ENCODE measurements at regions not wholly inside any gene's neighbourhood (a gene's known extent, or its start where the extent isn't known, plus 50 kb on each side); places are given as distances from the start of the nearest gene placed in this dataset.
"Not testable (repeated sequence)": the region's sequence is repeated elsewhere in the genome, so short reads cannot be mapped to it uniquely, and the experiment has no call there.

GRCh38 chr14:40684328-40684727 is 922.3 kb upstream of the LRFN5 start:
- no peak for DNase-seq (ENCODE audit: low spot score in 2 of 2)
- intact Hi-C loops (cut with DNase I; ENCODE audit: low total_unique reads), result no loop called here
- 85 to 88% methylated on average over 1 of the region's 1 CpG for WGBS, 2 donors
- TF ChIP-seq POLR2A (IDR thresholded peaks at IDR 0.05) (no peak), CTCF (IDR thresholded peaks at IDR 0.05) (no peak)
- H3K4me3 ChIP-seq (ENCODE audit: low read depth, poor library complexity, severe bottlenecking), result no peak overlapping the region

- WGBS, 2 donors, result 54 to 58% methylated on average over 3 of the region's 3 CpGs
- intact Hi-C loops (cut with DNase I; ENCODE audit: low total_unique reads), result no loop called here
- H3K4me3 ChIP-seq (ENCODE audit: low read depth, poor library complexity, severe bottlenecking), result no peak overlapping the region
- no peak for TF ChIP-seq POLR2A (IDR thresholded peaks at IDR 0.05)
- TF ChIP-seq CTCF (IDR thresholded peaks at IDR 0.05), result no peak
- no peak for DNase-seq (ENCODE audit: low spot score in 2 of 2)
These were observed 924.4 kb upstream of the LRFN5 start for GRCh38 chr14:40682131-40682913.

GRCh38 chr14:40679256-40679655 is 927.4 kb upstream of the LRFN5 start:
- intact Hi-C loops (cut with DNase I; ENCODE audit: low total_unique reads), result no loop called here
- no peak overlapping the region for H3K4me3 ChIP-seq (ENCODE audit: low read depth, poor library complexity, severe bottlenecking)
- TF ChIP-seq POLR2A (IDR thresholded peaks at IDR 0.05), result no peak
- no peak for TF ChIP-seq CTCF (IDR thresholded peaks at IDR 0.05)
- no peak for DNase-seq (ENCODE audit: low spot score in 2 of 2)
- 81 to 83% methylated on average over 1 of the region's 1 CpG for WGBS, 2 donors

GRCh38 chr14:40677206-40677605 is 929.5 kb upstream of the LRFN5 start:
- intact Hi-C loops (cut with DNase I; ENCODE audit: low total_unique reads); DNase-seq (ENCODE audit: low spot score in 2 of 2); H3K4me3 ChIP-seq (ENCODE audit: low read depth, poor library complexity, severe bottlenecking): not testable (repeated sequence)

- H3K4me3 ChIP-seq (ENCODE audit: low read depth, poor library complexity, severe bottlenecking), result no peak overlapping the region
- 75 to 91% methylated on average over 1 of the region's 1 CpG for WGBS, 2 donors
- TF ChIP-seq POLR2A (IDR thresholded peaks at IDR 0.05) (no peak), CTCF (IDR thresholded peaks at IDR 0.05) (no peak)
- intact Hi-C loops (cut with DNase I; ENCODE audit: low total_unique reads), result no loop called here
- no peak for DNase-seq (ENCODE audit: low spot score in 2 of 2)
These were observed 932.2 kb upstream of the LRFN5 start for GRCh38 chr14:40674502-40674901.

- DNase-seq (ENCODE audit: low spot score in 2 of 2), result no peak
- intact Hi-C loops (cut with DNase I; ENCODE audit: low total_unique reads), result no loop called here
- no peak overlapping the region for H3K4me3 ChIP-seq (ENCODE audit: low read depth, poor library complexity, severe bottlenecking)
- TF ChIP-seq POLR2A (IDR thresholded peaks at IDR 0.05) (no peak), CTCF (IDR thresholded peaks at IDR 0.05) (no peak)
These were observed 950.4 kb upstream of the LRFN5 start for GRCh38 chr14:40656311-40656710.
